H1 (cell line): ENCODE measurements at regions not wholly inside any gene's neighbourhood (a gene's known extent, or its start where the extent isn't known, plus 50 kb on each side); places are given as distances from the start of the nearest gene placed in this dataset.

ENCODE experiments used
- CTCF ChIA-PET: fragments of 300-600 bp; sonication (Branson Sonifier 250); formaldehyde crosslinking; loops from one replicate; lab custom pipeline; 2021; ENCODE audit not compliant: partially characterized antibody; lab: Charles Lee
- POLR2A ChIA-PET: fragments of 300-600 bp; sonication (Branson Sonifier 250); formaldehyde crosslinking; loops from one replicate; lab custom pipeline; 2021; ENCODE audit warnings: inconsistent platforms; ENCODE audit not compliant: partially characterized antibody; lab: Charles Lee
- DNase-seq, 2 experiments: peaks; one replicate each; pipeline versions ENCODE4 v3.0.0 to v3.0.0-alpha.2; 2010 to 2022; ENCODE audit warnings: low spot score in 2 of 2, low read depth in 1 of 2, mixed read lengths in 1 of 2
- FAIRE-seq: peaks from 2 replicates; lab custom pipeline; 2011; peaks lifted over from hg19 to GRCh38; lab: Jason Lieb, UNC
- H2AFZ ChIP-seq: 2 replicates; pipeline ENCODE4 v1.8.1; 2012; ENCODE audit warnings: low read length, inconsistent platforms
- H2AK5ac ChIP-seq: 2 replicates; pipeline ENCODE4 v1.6.1; 2013; ENCODE audit warnings: low read depth, low read length
- H2BK120ac ChIP-seq: replicated peaks from 2 replicates; pipeline ENCODE3; 2013; ENCODE audit warnings: low read depth, low read length, inconsistent platforms
- H2BK12ac ChIP-seq: 2 replicates; pipeline ENCODE4 v1.6.1; 2013; ENCODE audit warnings: low read depth, low read length
- H2BK15ac ChIP-seq: 2 replicates; pipeline ENCODE4 v1.6.1; 2013; ENCODE audit warnings: low read length
- H2BK20ac ChIP-seq: 2 replicates; pipeline ENCODE4 v1.6.1; 2013; ENCODE audit warnings: low read length
- H2BK5ac ChIP-seq: 2 replicates; pipeline ENCODE4 v1.6.1; 2013; ENCODE audit warnings: low read depth, low read length
- H3K14ac ChIP-seq: 2 replicates; pipeline ENCODE4 v1.6.1; 2013; ENCODE audit warnings: inconsistent platforms; ENCODE audit not compliant: insufficient read length
- H3K18ac ChIP-seq: 2 replicates; pipeline ENCODE4 v1.6.1; 2013; ENCODE audit warnings: low read length; ENCODE audit errors: extremely low read depth
- H3K23ac ChIP-seq: 2 replicates; pipeline ENCODE4 v1.6.1; 2013; ENCODE audit warnings: inconsistent platforms; ENCODE audit not compliant: insufficient read length
- H3K23me2 ChIP-seq: 2 replicates; pipeline ENCODE4 v1.6.1; 2013; ENCODE audit warnings: low read depth, low read length
- H3K27ac ChIP-seq: 2 replicates; pipeline ENCODE4 v1.6.1; 2011; ENCODE audit warnings: low read depth, low read length, inconsistent platforms
- H3K27me3 ChIP-seq, 4 experiments: replicated peaks in 1 of 4; 1 replicate in 1 of 4; 2 replicates in 3 of 4; pipeline versions ENCODE4 v1.6.1 to v1.8.1; 2011 to 2013; ENCODE audit warnings: low read length in 3 of 4, mild to moderate bottlenecking in 3 of 4, inconsistent platforms in 2 of 4, mixed read lengths in 2 of 4, moderate library complexity in 1 of 4; ENCODE audit not compliant: control insufficient read depth in 3 of 4, insufficient read depth in 3 of 4; ENCODE audit errors: extremely low read depth in 1 of 4
- H3K36me3 ChIP-seq, 4 experiments: 2 replicates each; pipeline versions ENCODE4 v1.6.1 to v1.8.1; 2011 to 2013; ENCODE audit warnings: mild to moderate bottlenecking in 4 of 4, low read length in 3 of 4, moderate library complexity in 2 of 4, control low read depth in 1 of 4, inconsistent platforms in 1 of 4; ENCODE audit not compliant: insufficient read depth in 4 of 4, control insufficient read depth in 2 of 4
- H3K4ac ChIP-seq: replicated peaks from 2 replicates; pipeline ENCODE3; 2013; ENCODE audit warnings: low read length, low read depth, mixed read lengths, inconsistent platforms; ENCODE audit not compliant: insufficient read length
- H3K4me1 ChIP-seq, 4 experiments: replicated peaks in 1 of 4; 1 replicate in 1 of 4; 2 replicates in 3 of 4; pipeline versions ENCODE4 v1.6.1 to v1.8.1; 2011 to 2013; ENCODE audit warnings: low read length in 3 of 4, inconsistent platforms in 2 of 4, mixed read lengths in 1 of 4; ENCODE audit not compliant: insufficient read depth in 4 of 4, control insufficient read depth in 3 of 4
- H3K4me2 ChIP-seq, 2 experiments: 2 replicates each; pipeline versions ENCODE4 v1.6.1 to v1.8.1; 2011 to 2013; ENCODE audit warnings: low read depth in 2 of 2, low read length in 2 of 2, control low read depth in 1 of 2, inconsistent platforms in 1 of 2, mild to moderate bottlenecking in 1 of 2; ENCODE audit not compliant: insufficient read depth in 1 of 2
- H3K4me3 ChIP-seq, 4 experiments: fragments of 200-600, 300-600 bp in 1 of 4; sonication (generic), shearing (Covaris generic), sonication (Bioruptor Twin) in 1 of 4; 2 replicates each; pipeline versions ENCODE4 v1.5.1 to v1.8.1; 2011 to 2016; ENCODE audit warnings: low read length in 4 of 4, low read depth in 3 of 4, control low read depth in 2 of 4, inconsistent platforms in 2 of 4, mild to moderate bottlenecking in 2 of 4, mixed read lengths in 1 of 4, moderate library complexity in 1 of 4; ENCODE audit not compliant: insufficient read depth in 2 of 4; ENCODE audit errors: extremely low read depth in 1 of 4
- H3K56ac ChIP-seq: replicated peaks from 2 replicates; pipeline ENCODE3; 2013; ENCODE audit warnings: low read depth, mild to moderate bottlenecking, mixed read lengths, low read length, inconsistent platforms; ENCODE audit not compliant: insufficient read length
- H3K79me1 ChIP-seq: 2 replicates; pipeline ENCODE4 v1.6.1; 2013; ENCODE audit warnings: low read depth, low read length, control low read depth
- H3K79me2 ChIP-seq, 2 experiments: 2 replicates each; pipeline versions ENCODE4 v1.6.1 to v1.8.1; 2012 to 2013; ENCODE audit warnings: low read length in 2 of 2, mild to moderate bottlenecking in 2 of 2, inconsistent platforms in 1 of 2; ENCODE audit not compliant: insufficient read depth in 2 of 2, control insufficient read depth in 1 of 2
- H3K9ac ChIP-seq, 4 experiments: replicated peaks in 1 of 4; 1 replicate in 1 of 4; 2 replicates in 3 of 4; pipeline versions ENCODE4 v1.6.1 to v1.8.1; 2011 to 2013; ENCODE audit warnings: low read depth in 3 of 4, low read length in 3 of 4, control low read depth in 2 of 4, mild to moderate bottlenecking in 2 of 4, moderate library complexity in 2 of 4, inconsistent platforms in 1 of 4; ENCODE audit errors: extremely low read depth in 1 of 4
- H3K9me3 ChIP-seq, 2 experiments: 2 replicates each; pipeline versions ENCODE4 v1.6.1 to v1.8.1; 2012 to 2013; ENCODE audit warnings: mild to moderate bottlenecking in 2 of 2, moderate library complexity in 2 of 2, control low read depth in 1 of 2, inconsistent platforms in 1 of 2, low read depth in 1 of 2, low read length in 1 of 2, mixed read lengths in 1 of 2; ENCODE audit not compliant: insufficient read depth in 2 of 2
- H4K20me1 ChIP-seq, 2 experiments: replicated peaks in 1 of 2; 2 replicates each; pipeline versions ENCODE3 to v1.8.1; 2011 to 2013; ENCODE audit warnings: inconsistent platforms in 2 of 2, low read length in 2 of 2, mild to moderate bottlenecking in 1 of 2; ENCODE audit not compliant: insufficient read depth in 2 of 2, control insufficient read depth in 1 of 2
- H4K5ac ChIP-seq: 2 replicates; pipeline ENCODE4 v1.6.1; 2013; ENCODE audit warnings: low read length, low read depth, mixed read lengths, inconsistent platforms; ENCODE audit not compliant: insufficient read length
- H4K8ac ChIP-seq: 2 replicates; pipeline ENCODE4 v1.8.0; 2013; ENCODE audit warnings: mild to moderate bottlenecking, moderate library complexity, low read length, inconsistent platforms; ENCODE audit not compliant: insufficient read depth; ENCODE audit errors: extremely low read depth
- H4K91ac ChIP-seq: replicated peaks from 2 replicates; pipeline ENCODE3; 2013; ENCODE audit warnings: low read length, mixed read lengths, inconsistent platforms; ENCODE audit not compliant: insufficient read length
- CBX5 ChIP-seq: fragments of 300-800, 300-1000 bp; sonication (generic); IDR thresholded peaks from 2 replicates; pipeline ENCODE4 v1.7.1; 2016; ENCODE audit warnings: antibody characterized with exemption, low read length, low read depth
- EP300 ChIP-seq, 2 experiments: IDR thresholded peaks; 1 replicate in 1 of 2; 2 replicates in 1 of 2; pipeline ENCODE4 v1.6.1; 2011 to 2012; ENCODE audit warnings: low read depth in 2 of 2, low read length in 2 of 2, mild to moderate bottlenecking in 2 of 2, borderline replicate concordance in 1 of 2, inconsistent platforms in 1 of 2, moderate library complexity in 1 of 2
- GABPA ChIP-seq: IDR thresholded peaks from 2 replicates; pipeline ENCODE4 v1.6.1; 2011; ENCODE audit warnings: mild to moderate bottlenecking, low read length, moderate library complexity, borderline replicate concordance; ENCODE audit not compliant: insufficient read depth
- JUND ChIP-seq: IDR thresholded peaks from 2 replicates; pipeline ENCODE4 v1.6.1; 2011; ENCODE audit warnings: mild to moderate bottlenecking, improper control_type of control experiment, low read length
- RXRA ChIP-seq: IDR thresholded peaks from 2 replicates; pipeline ENCODE4 v1.6.1; 2011; ENCODE audit warnings: low read depth, mild to moderate bottlenecking, low read length, moderate library complexity; ENCODE audit not compliant: insufficient read depth
- SUZ12 ChIP-seq: fragments of 200-600 bp; sonication (generic); IDR thresholded peaks from 2 replicates; pipeline ENCODE4 v1.6.1; 2012; ENCODE audit warnings: mild to moderate bottlenecking, inconsistent platforms, low read length, moderate library complexity, mixed read lengths
- WGBS, 2 experiments: shearing (Covaris generic) in 1 of 2; methylation state at CpG; one replicate each; pipeline versions ENCODE4 v1.1.6 to v1.1.7; 2013 to 2015; ENCODE audit warnings: low lambda C conversion rate in 2 of 2, mixed read lengths in 2 of 2, inconsistent platforms in 1 of 2, low coverage in 1 of 2, missing lambda C conversion rate in 1 of 2; ENCODE audit not compliant: insufficient replicate concordance in 2 of 2, insufficient coverage in 1 of 2, insufficient read length in 1 of 2; ENCODE audit errors: extremely low coverage in 1 of 2, missing lambda C conversion rate in 1 of 2; 5-methylcytosine and 5-hydroxymethylcytosine counted together

DNA sequence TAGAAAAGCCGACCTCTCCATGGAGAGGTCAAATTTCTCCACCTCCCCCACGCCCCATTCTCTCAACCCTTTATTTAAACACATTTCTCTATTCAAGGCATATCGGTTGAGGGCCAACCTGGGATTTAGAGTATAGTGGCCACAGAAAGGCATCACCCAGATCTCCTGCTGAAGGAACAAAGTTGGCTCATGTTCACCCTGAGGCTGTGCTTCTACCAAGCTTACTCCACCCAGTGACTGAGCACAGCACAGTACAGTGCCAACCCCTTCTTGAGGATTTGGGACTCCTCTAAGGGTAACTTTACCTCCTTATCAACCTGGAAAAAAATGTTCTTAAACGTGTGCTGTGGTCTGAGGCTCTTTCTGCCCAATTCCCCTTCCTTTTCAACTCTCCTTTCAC lies 94.0 kb downstream of the CMC2 start:
- H4K5ac ChIP-seq: no peak overlapping the region
- WGBS, 2 experiments: 82% methylated on average over 4 of the region's 4 CpGs; no CpG with 5 or more reads in 1 of the 2 experiments
- no peak for FAIRE-seq

More for the DNA sequence above, 94.0 kb downstream of the CMC2 start:
- Histone ChIP-seq H3K36me3 (no peaks in the 10 kb centered on the region), H3K14ac (no peak overlapping the region), H3K9me3 (peaks cover 3 to 7% of the 10 kb centered on the region in 2 experiments; a peak in 3 of 4 replicates), H2BK20ac (no peak overlapping the region), H2BK15ac (no peak overlapping the region), H3K23ac (no peak overlapping the region), H3K9ac (no peak overlapping the region), H3K79me2 (no peaks in the 10 kb centered on the region), H2BK5ac (no peak overlapping the region), H2BK12ac (no peak overlapping the region), H3K18ac (no peak overlapping the region), H3K27ac (no peak overlapping the region), H4K20me1 (no peaks in the 10 kb centered on the region), H3K27me3 (no peaks in the 10 kb centered on the region; a peak in 1 of 7 replicates), H3K4me1 (peaks cover 0 to 2% (median 0%) of the 10 kb centered on the region in 4 experiments; a peak in 1 of 7 replicates), H3K56ac (no peak overlapping the region), H3K4me2 (no peak overlapping the region), H2AK5ac (no peak overlapping the region), H3K79me1 (no peaks in the 10 kb centered on the region), H4K8ac (no peak overlapping the region), H2AFZ (no peak overlapping the region), H3K4ac (no peak overlapping the region), H3K4me3 (no peak overlapping the region), H4K91ac (no peak overlapping the region), H2BK120ac (no peak overlapping the region), H3K23me2 (no peaks in the 10 kb centered on the region)
- CTCF ChIA-PET: no interaction called here
- POLR2A ChIA-PET: no interaction called here
- TF ChIP-seq CBX5 (no peak), JUND (no peak), RXRA (no peak), GABPA (no peak), EP300 (IDR thresholded peaks at IDR 0.05; ENCODE audit: borderline replicate concordance in 1 of 2, low read depth in 2 of 2, low read length in 2 of 2) (no peak), SUZ12 (no peak)
- no peak for DNase-seq
